GM13977 (cell line): ENCODE measurements at regions not wholly inside any gene's neighbourhood (a gene's known extent, or its start where the extent isn't known, plus 50 kb on each side); places are given as distances from the start of the nearest gene placed in this dataset.

Experiments used
- DNase-seq: peaks from one replicate; pipeline ENCODE4 v3.0.0; 2012; ENCODE audit warnings: low spot score
- CTCF ChIP-seq: IDR thresholded peaks from 2 replicates; pipeline ENCODE4 v1.5.1; 2012; ENCODE audit warnings: mild to moderate bottlenecking, control low read depth; ENCODE audit not compliant: insufficient read depth; ENCODE audit errors: extremely low read depth, missing control alignments
- in situ Hi-C: fragments of 300-500 bp; cut with MboI; formaldehyde crosslinking; loops from one replicate; pipeline ENCODE4 v1.12.0; 2022; ENCODE audit warnings: low sequenced_read_pairs, low pct_unique_long_range_greater_than_20kb, mixed read lengths, inconsistent platforms; ENCODE audit not compliant: unreplicated experiment

DNA sequence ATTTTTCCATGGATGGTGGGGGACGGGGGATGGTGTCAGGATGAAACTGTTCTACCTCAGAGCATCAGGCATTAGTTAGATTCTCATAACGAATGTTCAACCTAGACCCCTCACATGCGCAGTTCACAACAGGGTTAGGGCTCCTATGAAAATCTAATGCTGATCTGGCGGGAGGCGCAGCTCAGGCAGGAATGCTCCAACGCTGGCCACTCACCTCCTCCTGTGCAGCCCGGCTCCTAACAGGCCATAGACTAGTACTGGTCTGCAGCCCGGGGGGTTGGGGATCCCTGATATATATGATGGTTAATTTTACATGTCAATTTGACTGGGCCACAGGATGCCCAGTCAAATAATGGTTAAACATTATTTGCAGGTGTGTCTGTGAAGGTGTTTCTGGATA, 199.0 kb upstream of the NR4A3 start:
- no peak for DNase-seq
- TF ChIP-seq CTCF = no peak
- in situ Hi-C loops = no loop called here

DNA sequence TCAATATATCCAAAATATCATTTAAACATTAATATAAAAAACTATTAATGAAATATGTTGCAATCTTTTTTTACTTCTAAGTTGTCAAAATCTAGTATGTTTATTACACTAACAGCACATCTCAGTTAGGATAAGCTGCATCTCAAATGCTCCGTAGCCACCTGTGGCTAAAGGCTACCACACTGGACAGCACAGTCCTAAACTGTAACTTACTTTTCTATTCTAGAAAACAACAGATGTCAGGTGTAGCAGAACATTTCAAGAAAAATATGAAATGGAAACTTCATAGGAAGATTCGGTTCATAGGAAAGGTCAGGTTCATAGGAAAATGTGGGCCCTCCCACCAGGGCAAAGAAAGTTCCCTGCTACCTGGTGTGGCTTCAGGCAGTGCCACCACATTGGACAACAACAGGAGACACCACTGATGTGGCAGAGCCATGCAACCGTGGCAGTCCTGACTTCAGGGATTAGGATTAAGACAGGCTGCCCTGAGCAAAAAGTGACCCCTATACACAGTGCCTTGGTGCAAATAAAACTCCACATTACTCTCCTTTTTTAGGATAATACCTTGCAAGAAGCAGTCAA, 197.8 kb upstream of the NR4A3 start:
- no peak for TF ChIP-seq CTCF
- in situ Hi-C loops = no loop called here
- DNase-seq = no peak

GRCh38 chr9:99624499-99625233, 197.0 kb upstream of the NR4A3 start:
- in situ Hi-C loops = no loop called here
- TF ChIP-seq CTCF = no peak
- DNase-seq = no peak

GRCh38 chr9:99626426-99626825, 195.3 kb upstream of the NR4A3 start:
- no peak for DNase-seq
- in situ Hi-C loops = no loop called here

DNA sequence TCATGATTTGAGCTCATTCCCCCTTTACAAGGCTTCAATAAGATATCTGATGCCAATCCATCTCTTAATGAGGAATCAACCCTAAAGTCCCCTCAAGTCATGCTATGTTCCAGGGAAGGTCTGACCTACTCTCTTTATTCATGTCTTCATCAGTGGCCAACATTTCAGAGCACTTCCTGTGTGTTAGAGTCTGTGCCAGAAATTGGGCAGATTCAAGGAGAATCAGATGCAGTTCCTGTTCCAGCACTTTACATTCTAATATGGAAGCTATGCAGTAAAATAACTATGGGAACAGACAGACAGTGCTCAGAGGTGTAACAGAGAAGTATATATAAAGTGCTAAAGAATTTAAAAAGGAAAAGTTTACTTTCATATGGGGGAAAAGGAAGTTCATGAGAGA, 193.4 kb upstream of the NR4A3 start:
- no peak for DNase-seq
- in situ Hi-C loops = no loop called here
- no peak for TF ChIP-seq CTCF

More at GRCh38 chr9:99626426-99626825, 195.3 kb upstream of the NR4A3 start:
- TF ChIP-seq CTCF = no peak

DNA sequence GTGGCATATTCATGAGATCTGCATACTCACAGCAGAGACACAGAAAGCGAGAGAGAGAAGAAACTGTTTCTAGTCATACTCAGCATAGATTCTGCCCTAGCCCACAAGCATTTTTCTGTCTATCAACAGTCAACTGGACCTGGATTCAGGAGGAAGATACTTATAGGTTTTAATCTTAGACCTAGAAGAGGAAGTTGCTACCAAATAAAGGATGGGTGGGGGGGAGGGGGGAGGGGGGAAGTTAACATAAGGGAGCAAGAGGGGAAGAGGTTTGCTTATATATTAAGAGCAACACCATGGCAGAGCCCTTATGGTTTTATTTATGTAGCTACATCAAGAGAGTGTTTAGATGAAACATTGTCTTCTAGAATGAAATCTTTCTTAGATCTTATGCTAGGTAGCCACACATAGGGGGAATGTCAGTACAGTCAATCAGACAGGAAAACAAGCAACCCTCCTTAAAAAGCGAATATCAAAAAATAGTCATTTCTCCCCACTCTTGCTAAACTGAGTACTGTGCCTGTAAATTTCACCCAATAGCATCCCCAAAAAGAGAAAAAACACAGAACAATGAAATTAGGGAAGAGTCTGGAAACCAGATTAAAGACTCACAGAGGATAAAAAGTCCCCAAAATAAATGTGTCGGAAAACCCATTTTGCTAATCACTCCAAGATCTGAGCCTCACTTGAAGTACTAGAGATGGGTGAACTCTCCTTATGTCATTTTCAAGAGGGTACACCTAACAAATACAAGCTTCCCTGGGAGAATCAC, 192.7 kb upstream of the NR4A3 start:
- in situ Hi-C loops = no loop called here
- no peak for TF ChIP-seq CTCF

More for the DNA sequence above, 192.7 kb upstream of the NR4A3 start:
- DNase-seq = no peak
